ENCODE measurements at regions not wholly inside any gene's neighbourhood (a gene's known extent, or its start where the extent isn't known, plus 50 kb on each side); places are given as distances from the start of the nearest gene placed in this dataset.
"Not testable (repeated sequence)": the region's sequence is repeated elsewhere in the genome, so short reads cannot be mapped to it uniquely, and the experiment has no call there.

GRCh38 chr12:88715673-88716072, 135.4 kb upstream of the KITLG start:
- H3K4me2 ChIP-seq (replicated peaks; ENCODE audit: extremely low read depth, low read length, poor library complexity, severe bottlenecking), result no peak overlapping the region
- no peak overlapping the region for H3K4me3 Mint-ChIP-seq
- 60% methylated on average over 2 of the region's 2 CpGs for WGBS (ENCODE audit: insufficient coverage)

GRCh38 chr12:88714263-88714882, 134.1 kb upstream of the KITLG start:
- H3K79me2 ChIP-seq (ENCODE audit: insufficient read depth, low read length); H3K36me3 ChIP-seq (replicated peaks in 1 of 2; ENCODE audit: control insufficient read depth in 1 of 2, insufficient read depth in 2 of 2, low read length in 2 of 2); H2AFZ ChIP-seq (ENCODE audit: insufficient read depth, low read depth, low read length, poor library complexity, severe bottlenecking); H3K27ac Mint-ChIP-seq; DNase-seq; H4K20me1 ChIP-seq (ENCODE audit: insufficient read depth, low read length); H3K9ac ChIP-seq (ENCODE audit: insufficient read depth, low read length, poor library complexity, severe bottlenecking); H3K4me1 ChIP-seq (ENCODE audit: control insufficient read depth in 1 of 2, insufficient read depth in 2 of 2, low read length in 2 of 2); H3K36me3 Mint-ChIP-seq; H3K4me3 Mint-ChIP-seq; H3K4me3 ChIP-seq (replicated peaks in 1 of 3; ENCODE audit: low read depth in 2 of 3, low read length in 3 of 3); H3K27me3 ChIP-seq (ENCODE audit: control insufficient read depth in 2 of 2, insufficient read depth in 2 of 2, low read length in 2 of 2); intact Hi-C loops (cut with micrococcal nuclease); H3K4me2 ChIP-seq (replicated peaks; ENCODE audit: extremely low read depth, low read length, poor library complexity, severe bottlenecking); H3K27ac ChIP-seq (ENCODE audit: low read depth in 1 of 2, low read length in 2 of 2); H3K27me3 Mint-ChIP-seq (ENCODE audit: low read depth in 3 of 3); H3K9me3 ChIP-seq (replicated peaks in 1 of 2; ENCODE audit: control insufficient read depth in 1 of 2, insufficient read depth in 1 of 2, low read length in 2 of 2); H3K4me1 Mint-ChIP-seq: not testable (repeated sequence)
- H3K9me3 Mint-ChIP-seq, result peaks cover 0 to 15% (median 9%) of the 10 kb centered on the region in 7 donors
- 97% methylated on average over 22 of the region's 25 CpGs for WGBS (ENCODE audit: insufficient coverage)

More at GRCh38 chr12:88715673-88716072, 135.4 kb upstream of the KITLG start:
- Mint-ChIP-seq H3K36me3 (no peaks in the 10 kb centered on the region), H3K27ac (no peak overlapping the region), H3K27me3 (ENCODE audit: low read depth in 3 of 3) (no peaks in the 10 kb centered on the region), H3K4me1 (no peaks in the 10 kb centered on the region), H3K9me3 (peaks cover 0 to 13% (median 9%) of the 10 kb centered on the region in 7 donors)
- TF ChIP-seq, protein P1, sequence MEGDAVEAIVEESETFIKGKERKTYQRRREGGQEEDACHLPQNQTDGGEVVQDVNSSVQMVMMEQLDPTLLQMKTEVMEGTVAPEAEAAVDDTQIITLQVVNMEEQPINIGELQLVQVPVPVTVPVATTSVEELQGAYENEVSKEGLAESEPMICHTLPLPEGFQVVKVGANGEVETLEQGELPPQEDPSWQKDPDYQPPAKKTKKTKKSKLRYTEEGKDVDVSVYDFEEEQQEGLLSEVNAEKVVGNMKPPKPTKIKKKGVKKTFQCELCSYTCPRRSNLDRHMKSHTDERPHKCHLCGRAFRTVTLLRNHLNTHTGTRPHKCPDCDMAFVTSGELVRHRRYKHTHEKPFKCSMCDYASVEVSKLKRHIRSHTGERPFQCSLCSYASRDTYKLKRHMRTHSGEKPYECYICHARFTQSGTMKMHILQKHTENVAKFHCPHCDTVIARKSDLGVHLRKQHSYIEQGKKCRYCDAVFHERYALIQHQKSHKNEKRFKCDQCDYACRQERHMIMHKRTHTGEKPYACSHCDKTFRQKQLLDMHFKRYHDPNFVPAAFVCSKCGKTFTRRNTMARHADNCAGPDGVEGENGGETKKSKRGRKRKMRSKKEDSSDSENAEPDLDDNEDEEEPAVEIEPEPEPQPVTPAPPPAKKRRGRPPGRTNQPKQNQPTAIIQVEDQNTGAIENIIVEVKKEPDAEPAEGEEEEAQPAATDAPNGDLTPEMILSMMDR (IDR thresholded peaks at IDR 0.05), result no peak
- Histone ChIP-seq H3K4me1 (ENCODE audit: control insufficient read depth in 1 of 2, insufficient read depth in 2 of 2, low read length in 2 of 2) (no peaks in the 10 kb centered on the region), H3K27me3 (ENCODE audit: control insufficient read depth in 2 of 2, insufficient read depth in 2 of 2, low read length in 2 of 2) (no peaks in the 10 kb centered on the region), H3K9me3 (replicated peaks in 1 of 2; ENCODE audit: control insufficient read depth in 1 of 2, insufficient read depth in 1 of 2, low read length in 2 of 2) (no peaks in the 10 kb centered on the region), H3K27ac (ENCODE audit: low read depth in 1 of 2, low read length in 2 of 2) (no peak overlapping the region), H3K79me2 (ENCODE audit: insufficient read depth, low read length) (no peaks in the 10 kb centered on the region), H3K4me3 (replicated peaks in 1 of 3; ENCODE audit: low read depth in 2 of 3, low read length in 3 of 3) (no peak overlapping the region), H4K20me1 (ENCODE audit: insufficient read depth, low read length) (no peaks in the 10 kb centered on the region), H2AFZ (ENCODE audit: insufficient read depth, low read depth, low read length, poor library complexity, severe bottlenecking) (no peak overlapping the region), H3K36me3 (replicated peaks in 1 of 2; ENCODE audit: control insufficient read depth in 1 of 2, insufficient read depth in 2 of 2, low read length in 2 of 2) (no peaks in the 10 kb centered on the region), H3K9ac (ENCODE audit: insufficient read depth, low read length, poor library complexity, severe bottlenecking) (no peak overlapping the region)
- intact Hi-C loops (cut with micrococcal nuclease), result no loop called here
- no peak for DNase-seq

All from CD14-positive monocyte (primary cell).